Ishikawa (cell line): ENCODE measurements at regions not wholly inside any gene's neighbourhood (a gene's known extent, or its start where the extent isn't known, plus 50 kb on each side); places are given as distances from the start of the nearest gene placed in this dataset.

Source experiments
- CEBPB ChIP-seq: IDR thresholded peaks from 2 replicates; pipeline ENCODE4 v1.6.1; 2012
- CREB1 ChIP-seq: IDR thresholded peaks from 2 replicates; pipeline ENCODE4 v1.6.1; 2012; ENCODE audit warnings: low read depth
- EGR1 ChIP-seq: IDR thresholded peaks from 2 replicates; pipeline ENCODE4 v1.6.1; 2012
- EP300 ChIP-seq: IDR thresholded peaks from 2 replicates; pipeline ENCODE4 v1.6.1; 2012; ENCODE audit warnings: borderline replicate concordance
- FOXM1 ChIP-seq: IDR thresholded peaks from 2 replicates; pipeline ENCODE4 v1.6.1; 2012; ENCODE audit warnings: low read depth, borderline replicate concordance
- NFIC ChIP-seq: IDR thresholded peaks from 2 replicates; pipeline ENCODE4 v1.6.1; 2012
- RAD21 ChIP-seq: IDR thresholded peaks from 2 replicates; pipeline ENCODE4 v1.6.1; 2012; ENCODE audit warnings: low read depth
- TAF1 ChIP-seq: IDR thresholded peaks from 2 replicates; pipeline ENCODE4 v1.6.1; 2012; ENCODE audit warnings: low read depth, mild to moderate bottlenecking
- TCF12 ChIP-seq: IDR thresholded peaks from 2 replicates; pipeline ENCODE4 v1.6.1; 2012; ENCODE audit warnings: low read depth
- TEAD4 ChIP-seq: IDR thresholded peaks from 2 replicates; pipeline ENCODE4 v1.6.1; 2012
- YY1 ChIP-seq: IDR thresholded peaks from 2 replicates; pipeline ENCODE4 v1.6.1; 2012; ENCODE audit warnings: low read depth
- ZBTB7A ChIP-seq: IDR thresholded peaks from 2 replicates; pipeline ENCODE4 v1.6.1; 2012; ENCODE audit warnings: low read depth
- TF ChIP-seq, protein P1 (sequence below): IDR thresholded peaks from 2 replicates; pipeline ENCODE4 v1.6.1; 2012
- TF ChIP-seq, protein P2 (sequence below): IDR thresholded peaks from 2 replicates; pipeline ENCODE4 v1.6.1; 2012
- TF ChIP-seq, protein P3 (sequence below): IDR thresholded peaks from 2 replicates; pipeline ENCODE4 v1.6.1; 2012; ENCODE audit warnings: low read depth, mild to moderate bottlenecking

DNA sequence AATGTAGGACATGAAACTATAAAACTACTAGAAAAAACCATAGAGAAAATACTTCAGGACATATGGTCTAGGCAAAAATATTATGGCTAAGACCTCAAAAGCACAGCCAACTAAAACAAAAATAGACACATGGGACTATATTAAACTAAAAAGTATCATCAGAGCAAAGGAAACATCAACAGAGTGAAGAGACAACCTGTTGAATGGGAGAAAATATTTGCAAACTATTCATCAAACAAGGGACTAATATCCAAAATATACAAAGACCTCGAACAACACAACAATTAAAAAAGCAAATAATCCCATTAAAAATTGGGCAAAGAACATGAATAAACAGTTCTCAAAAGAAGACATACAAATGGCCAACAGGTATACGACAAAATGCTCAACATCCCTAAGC is 210.9 kb downstream of the PCSK1 start:
- TF ChIP-seq TAF1 (no peak), CEBPB (no peak), NFIC (no peak), TCF12 (no peak), EGR1 (no peak), RAD21 (no peak), CREB1 (no peak), FOXM1 (no peak), YY1 (no peak), EP300 (no peak)

DNA sequence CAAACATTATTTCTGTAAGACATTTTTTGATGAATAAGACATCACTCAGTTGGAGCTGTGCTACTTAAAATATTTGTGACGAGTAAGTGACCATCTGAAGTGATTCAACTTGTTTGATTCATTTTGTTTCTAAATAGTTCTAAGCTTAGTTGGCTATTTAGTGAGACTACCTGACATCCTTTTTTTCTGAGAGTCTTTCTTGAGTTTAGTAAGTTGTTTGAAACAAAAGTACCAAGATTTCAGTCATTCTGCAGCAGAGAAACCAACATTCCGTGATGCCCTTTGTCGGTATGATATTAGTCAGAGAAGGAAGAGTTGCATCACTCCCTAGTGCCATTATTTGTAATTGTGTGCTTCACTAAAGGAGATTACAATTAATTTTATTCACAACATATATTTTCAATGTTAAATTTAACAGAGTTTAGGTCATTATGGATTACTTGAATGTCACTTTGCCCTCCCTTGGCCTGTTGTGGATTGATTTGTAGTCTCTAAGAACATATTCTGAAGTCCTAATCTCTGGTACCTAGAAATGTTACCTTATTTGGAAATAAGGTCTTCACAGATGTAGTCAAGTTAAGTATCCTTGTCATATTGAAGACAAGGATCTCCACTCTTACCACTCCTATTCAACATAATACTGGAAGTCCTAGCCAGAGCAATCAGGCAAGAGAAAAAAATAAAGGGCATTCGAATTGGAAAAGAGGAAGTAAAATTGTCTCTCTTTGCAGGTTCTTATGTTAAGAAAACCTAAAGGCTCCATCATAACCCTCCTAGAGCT is 212.2 kb downstream of the PCSK1 start:
- TF ChIP-seq EP300 (no peak), NFIC (no peak), TAF1 (no peak), TCF12 (no peak), FOXM1 (no peak), CREB1 (no peak), CEBPB (no peak), YY1 (no peak), RAD21 (no peak)
- TF ChIP-seq, protein P1, sequence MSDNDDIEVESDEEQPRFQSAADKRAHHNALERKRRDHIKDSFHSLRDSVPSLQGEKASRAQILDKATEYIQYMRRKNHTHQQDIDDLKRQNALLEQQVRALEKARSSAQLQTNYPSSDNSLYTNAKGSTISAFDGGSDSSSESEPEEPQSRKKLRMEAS: no peak
- TF ChIP-seq, protein P2, sequence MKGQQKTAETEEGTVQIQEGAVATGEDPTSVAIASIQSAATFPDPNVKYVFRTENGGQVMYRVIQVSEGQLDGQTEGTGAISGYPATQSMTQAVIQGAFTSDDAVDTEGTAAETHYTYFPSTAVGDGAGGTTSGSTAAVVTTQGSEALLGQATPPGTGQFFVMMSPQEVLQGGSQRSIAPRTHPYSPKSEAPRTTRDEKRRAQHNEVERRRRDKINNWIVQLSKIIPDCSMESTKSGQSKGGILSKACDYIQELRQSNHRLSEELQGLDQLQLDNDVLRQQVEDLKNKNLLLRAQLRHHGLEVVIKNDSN: no peak

DNA sequence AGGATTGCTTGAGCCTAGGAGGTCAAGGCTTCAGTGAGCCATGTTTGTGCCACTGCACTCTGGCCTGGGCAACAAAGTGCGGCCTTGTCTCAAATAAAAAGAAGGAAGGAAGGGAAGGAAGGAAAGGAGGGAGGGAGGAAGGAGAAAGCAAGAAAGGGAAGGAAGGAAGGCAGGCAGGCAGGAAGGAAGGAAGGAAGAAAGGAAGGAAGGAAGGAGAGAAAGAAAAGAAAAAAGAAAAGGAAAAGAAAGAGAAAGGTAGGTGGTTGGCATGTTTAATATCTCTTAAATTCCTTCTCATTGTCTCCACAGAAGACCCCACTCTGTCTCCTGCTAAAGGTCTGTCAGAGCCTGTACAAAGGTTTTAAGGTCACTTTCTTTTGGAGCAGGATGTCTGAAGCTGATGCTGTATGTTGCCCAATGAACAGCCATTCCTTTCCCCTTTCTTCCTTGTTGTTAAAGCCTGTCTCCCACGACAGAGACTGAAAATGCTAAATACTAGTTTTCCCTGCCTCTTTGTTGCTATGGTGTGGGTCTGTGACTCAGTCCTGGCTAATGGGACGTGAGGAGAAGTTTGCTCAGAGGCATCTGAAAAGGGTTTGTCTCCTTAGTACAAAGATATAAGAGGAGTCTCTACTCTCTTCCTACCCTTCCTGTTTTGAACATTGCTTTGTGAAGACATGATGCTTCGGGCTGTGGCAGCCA is 213.3 kb downstream of the PCSK1 start:
- no peak for TF ChIP-seq CREB1
- no peak for TF ChIP-seq ZBTB7A

DNA sequence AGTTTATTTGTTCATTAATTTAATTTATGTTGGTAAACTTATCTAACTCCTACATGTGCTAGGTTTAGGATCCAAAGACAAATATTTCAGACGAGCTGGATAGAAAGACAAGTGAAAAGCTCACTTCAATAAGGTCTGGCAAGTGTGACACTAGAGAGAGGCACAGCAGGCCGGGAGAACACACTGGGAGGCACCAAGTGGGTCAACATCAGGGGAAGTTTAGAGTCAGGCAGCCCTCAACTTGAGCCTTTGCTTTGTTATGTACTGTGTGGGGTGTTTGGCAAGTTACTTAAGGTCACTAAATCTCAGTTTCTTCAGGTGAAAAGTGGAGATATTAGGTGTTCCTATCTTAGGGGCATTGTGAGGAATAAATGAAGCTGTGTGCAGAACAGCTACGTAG is 214.4 kb downstream of the PCSK1 start:
- TF ChIP-seq RAD21: no peak

DNA sequence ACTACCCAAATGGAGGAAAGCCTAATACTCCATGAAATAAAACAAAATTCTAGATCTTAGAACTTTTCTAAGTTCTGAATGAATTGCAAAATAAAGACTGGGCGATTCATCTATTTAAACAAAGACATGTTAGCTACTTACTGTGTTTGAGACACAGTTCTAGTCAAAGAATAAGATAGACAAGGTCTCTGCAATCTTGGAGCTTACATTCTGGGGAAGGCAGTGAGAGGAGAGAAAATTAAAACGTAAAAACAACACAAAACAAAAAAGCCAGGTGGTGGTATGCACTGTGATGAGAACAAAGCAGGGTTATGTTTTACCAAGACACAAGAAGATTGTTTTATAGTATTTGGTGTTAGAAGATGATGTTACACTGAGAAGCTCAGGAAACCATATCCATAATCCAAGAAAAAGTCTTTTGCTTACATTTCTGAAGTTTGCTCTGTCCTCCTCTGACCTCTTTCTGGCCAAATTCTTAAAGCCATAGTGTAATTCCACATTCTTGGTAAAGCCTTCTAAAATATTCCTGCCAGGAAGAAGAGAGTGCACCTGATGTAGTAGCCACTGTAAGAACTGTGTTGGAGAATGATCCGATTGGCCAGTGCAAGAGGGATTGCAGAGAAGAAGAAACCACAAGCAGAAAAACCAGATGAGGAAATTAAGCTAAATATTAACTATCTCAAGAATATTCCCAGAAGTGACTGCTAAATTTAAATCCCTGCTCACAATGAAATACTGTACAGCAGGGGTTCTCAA is 218.4 kb downstream of the PCSK1 start:
- TF ChIP-seq CREB1: no peak
- TF ChIP-seq EGR1: no peak
- TF ChIP-seq, protein P2: no peak
- TF ChIP-seq TEAD4: no peak
- no peak for TF ChIP-seq EP300
- TF ChIP-seq TCF12: no peak
- TF ChIP-seq FOXM1: no peak
- TF ChIP-seq, protein P1: no peak
- no peak for TF ChIP-seq YY1
- no peak for TF ChIP-seq CEBPB
- no peak for TF ChIP-seq TAF1
- TF ChIP-seq RAD21: no peak
- TF ChIP-seq, protein P3, sequence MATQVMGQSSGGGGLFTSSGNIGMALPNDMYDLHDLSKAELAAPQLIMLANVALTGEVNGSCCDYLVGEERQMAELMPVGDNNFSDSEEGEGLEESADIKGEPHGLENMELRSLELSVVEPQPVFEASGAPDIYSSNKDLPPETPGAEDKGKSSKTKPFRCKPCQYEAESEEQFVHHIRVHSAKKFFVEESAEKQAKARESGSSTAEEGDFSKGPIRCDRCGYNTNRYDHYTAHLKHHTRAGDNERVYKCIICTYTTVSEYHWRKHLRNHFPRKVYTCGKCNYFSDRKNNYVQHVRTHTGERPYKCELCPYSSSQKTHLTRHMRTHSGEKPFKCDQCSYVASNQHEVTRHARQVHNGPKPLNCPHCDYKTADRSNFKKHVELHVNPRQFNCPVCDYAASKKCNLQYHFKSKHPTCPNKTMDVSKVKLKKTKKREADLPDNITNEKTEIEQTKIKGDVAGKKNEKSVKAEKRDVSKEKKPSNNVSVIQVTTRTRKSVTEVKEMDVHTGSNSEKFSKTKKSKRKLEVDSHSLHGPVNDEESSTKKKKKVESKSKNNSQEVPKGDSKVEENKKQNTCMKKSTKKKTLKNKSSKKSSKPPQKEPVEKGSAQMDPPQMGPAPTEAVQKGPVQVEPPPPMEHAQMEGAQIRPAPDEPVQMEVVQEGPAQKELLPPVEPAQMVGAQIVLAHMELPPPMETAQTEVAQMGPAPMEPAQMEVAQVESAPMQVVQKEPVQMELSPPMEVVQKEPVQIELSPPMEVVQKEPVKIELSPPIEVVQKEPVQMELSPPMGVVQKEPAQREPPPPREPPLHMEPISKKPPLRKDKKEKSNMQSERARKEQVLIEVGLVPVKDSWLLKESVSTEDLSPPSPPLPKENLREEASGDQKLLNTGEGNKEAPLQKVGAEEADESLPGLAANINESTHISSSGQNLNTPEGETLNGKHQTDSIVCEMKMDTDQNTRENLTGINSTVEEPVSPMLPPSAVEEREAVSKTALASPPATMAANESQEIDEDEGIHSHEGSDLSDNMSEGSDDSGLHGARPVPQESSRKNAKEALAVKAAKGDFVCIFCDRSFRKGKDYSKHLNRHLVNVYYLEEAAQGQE: no peak
- no peak for TF ChIP-seq NFIC
- no peak for TF ChIP-seq ZBTB7A

DNA sequence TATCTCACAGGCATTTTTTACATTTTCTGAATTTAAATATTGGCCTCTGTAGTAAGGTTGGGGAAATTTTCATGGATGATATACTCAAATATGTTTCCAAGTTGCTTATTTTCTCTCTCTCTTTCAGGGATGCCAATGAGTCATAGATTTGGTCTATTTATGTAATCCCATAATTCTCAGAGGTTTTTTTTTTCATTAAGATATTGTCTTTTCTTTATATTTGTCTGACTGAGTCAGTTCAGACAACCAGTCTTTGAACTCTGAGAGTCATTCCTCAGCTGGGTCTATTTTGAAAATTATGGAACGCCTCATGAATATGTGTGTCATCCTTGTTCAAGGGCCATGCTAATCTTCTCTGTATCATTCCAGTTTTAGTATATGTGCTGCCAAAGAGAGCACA is 223.2 kb downstream of the PCSK1 start:
- TF ChIP-seq TCF12 (no peak), RAD21 (no peak), YY1 (no peak), FOXM1 (no peak), CREB1 (no peak), TEAD4 (no peak)
- TF ChIP-seq, protein P2: no peak

DNA sequence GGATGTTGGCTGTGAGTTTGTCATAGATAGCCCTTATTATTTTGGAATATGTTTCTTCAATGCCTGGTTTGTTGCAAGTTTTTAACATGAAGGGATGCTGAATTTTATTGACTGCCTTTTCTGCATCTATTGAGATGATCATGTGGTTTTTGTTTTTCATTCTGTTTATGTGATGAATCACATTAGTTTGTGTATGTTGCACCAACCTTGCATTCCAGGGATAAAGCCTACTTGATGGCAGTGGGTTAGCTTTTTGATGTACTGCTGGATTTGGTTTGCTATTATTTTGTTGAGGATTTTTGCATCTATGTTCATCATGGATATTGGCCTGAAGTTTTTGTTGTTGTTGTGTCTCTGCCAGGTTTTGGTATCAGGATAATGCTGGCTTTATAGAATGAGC is 225.6 kb downstream of the PCSK1 start:
- TF ChIP-seq YY1 (no peak), FOXM1 (no peak), TAF1 (no peak), CEBPB (no peak)
- TF ChIP-seq, protein P1: no peak
- TF ChIP-seq, protein P2: no peak
